ENCODE measurements at regions not wholly inside any gene's neighbourhood (a gene's known extent, or its start where the extent isn't known, plus 50 kb on each side); places are given as distances from the start of the nearest gene placed in this dataset.

DNA sequence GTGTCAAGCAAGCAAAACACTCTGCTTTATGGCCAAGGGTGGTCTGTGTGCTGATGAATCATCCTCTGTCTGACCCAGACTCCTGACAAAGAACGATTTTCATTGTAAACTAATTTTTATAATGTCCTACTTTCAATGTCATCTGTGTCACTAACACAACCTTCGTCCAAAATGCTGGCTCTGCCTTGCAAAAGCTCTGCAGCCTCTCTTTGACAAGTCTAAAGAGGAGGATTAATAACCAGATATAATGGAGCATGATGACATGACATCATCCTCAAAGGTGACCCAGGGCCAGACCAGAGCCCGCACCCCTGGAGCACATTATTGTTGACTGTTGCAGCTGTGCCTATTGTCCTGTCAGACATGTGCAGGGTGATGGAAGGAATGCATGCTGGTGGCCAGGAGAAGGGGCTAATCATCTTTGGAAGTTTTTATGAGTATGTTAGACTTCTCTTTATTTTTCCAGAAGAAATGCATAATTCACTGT, 589.4 kb downstream of the NR2F1-AS1 start:
- H3K4me1 ChIP-seq (ENCODE audit: control insufficient read depth, low read length): no peaks in the 10 kb centered on the region
- H3K9me2 ChIP-seq (replicated peaks; ENCODE audit: control insufficient read depth, low read length): no peaks in the 10 kb centered on the region
- no peaks in the 10 kb centered on the region for H3K79me2 ChIP-seq (ENCODE audit: control insufficient read depth, low read length)
- H3K4me2 ChIP-seq (ENCODE audit: low read length): no peak overlapping the region
- H3K27ac ChIP-seq (ENCODE audit: low read depth, low read length): no peak overlapping the region
- no peak overlapping the region for H3K4me3 ChIP-seq (ENCODE audit: low read length)
- H3K36me3 ChIP-seq (ENCODE audit: control insufficient read depth, low read length): no peaks in the 10 kb centered on the region
- H3K27me3 ChIP-seq (ENCODE audit: control insufficient read depth, low read length): no peaks in the 10 kb centered on the region
- H3F3A ChIP-seq (ENCODE audit: control insufficient read depth, insufficient read depth): no peaks in the 10 kb centered on the region
- no peaks in the 10 kb centered on the region for H4K20me1 ChIP-seq (ENCODE audit: control insufficient read depth, insufficient read depth, low read depth, low read length)
- H3K9me3 ChIP-seq (ENCODE audit: control insufficient read depth, insufficient read depth, low read length): no peaks in the 10 kb centered on the region
- TF ChIP-seq, protein P1, sequence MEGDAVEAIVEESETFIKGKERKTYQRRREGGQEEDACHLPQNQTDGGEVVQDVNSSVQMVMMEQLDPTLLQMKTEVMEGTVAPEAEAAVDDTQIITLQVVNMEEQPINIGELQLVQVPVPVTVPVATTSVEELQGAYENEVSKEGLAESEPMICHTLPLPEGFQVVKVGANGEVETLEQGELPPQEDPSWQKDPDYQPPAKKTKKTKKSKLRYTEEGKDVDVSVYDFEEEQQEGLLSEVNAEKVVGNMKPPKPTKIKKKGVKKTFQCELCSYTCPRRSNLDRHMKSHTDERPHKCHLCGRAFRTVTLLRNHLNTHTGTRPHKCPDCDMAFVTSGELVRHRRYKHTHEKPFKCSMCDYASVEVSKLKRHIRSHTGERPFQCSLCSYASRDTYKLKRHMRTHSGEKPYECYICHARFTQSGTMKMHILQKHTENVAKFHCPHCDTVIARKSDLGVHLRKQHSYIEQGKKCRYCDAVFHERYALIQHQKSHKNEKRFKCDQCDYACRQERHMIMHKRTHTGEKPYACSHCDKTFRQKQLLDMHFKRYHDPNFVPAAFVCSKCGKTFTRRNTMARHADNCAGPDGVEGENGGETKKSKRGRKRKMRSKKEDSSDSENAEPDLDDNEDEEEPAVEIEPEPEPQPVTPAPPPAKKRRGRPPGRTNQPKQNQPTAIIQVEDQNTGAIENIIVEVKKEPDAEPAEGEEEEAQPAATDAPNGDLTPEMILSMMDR (IDR thresholded peaks at IDR 0.05; ENCODE audit: low read depth, low read length, poor library complexity, severe bottlenecking): no peak
- TF ChIP-seq EZH2phosphoT487 (IDR thresholded peaks at IDR 0.05; ENCODE audit: borderline replicate concordance, low read length): no peak

DNA sequence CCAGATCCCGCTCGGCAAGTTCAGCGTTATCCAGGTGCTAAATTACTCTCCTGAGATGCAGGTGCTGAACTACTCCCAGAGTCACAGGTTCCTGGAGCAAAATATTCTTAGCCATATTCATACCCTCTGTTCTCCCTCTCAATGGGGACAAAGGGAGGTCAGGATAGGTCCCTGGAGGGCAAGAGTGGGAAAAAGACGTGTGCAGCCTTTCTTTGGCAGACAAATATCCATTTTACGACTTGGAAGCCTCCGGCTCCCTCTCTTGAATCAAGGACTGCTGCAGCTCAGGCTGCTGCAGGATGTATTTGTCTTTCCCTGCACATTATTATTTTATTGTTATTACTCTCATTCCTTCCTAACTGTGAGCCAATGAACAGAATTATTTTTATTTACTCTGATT, 590.2 kb downstream of the NR2F1-AS1 start:
- H3K27ac ChIP-seq (ENCODE audit: low read depth, low read length): no peak overlapping the region
- H3K4me1 ChIP-seq (ENCODE audit: control insufficient read depth, low read length): no peaks in the 10 kb centered on the region
- no peaks in the 10 kb centered on the region for H3K9me3 ChIP-seq (ENCODE audit: control insufficient read depth, insufficient read depth, low read length)
- TF ChIP-seq, protein P1 (IDR thresholded peaks at IDR 0.05; ENCODE audit: low read depth, low read length, poor library complexity, severe bottlenecking): no peak
- H3K79me2 ChIP-seq (ENCODE audit: control insufficient read depth, low read length): no peaks in the 10 kb centered on the region
- H3K36me3 ChIP-seq (ENCODE audit: control insufficient read depth, low read length): no peaks in the 10 kb centered on the region
- H3K4me3 ChIP-seq (ENCODE audit: low read length): no peak overlapping the region
- no peaks in the 10 kb centered on the region for H3K27me3 ChIP-seq (ENCODE audit: control insufficient read depth, low read length)
- no peaks in the 10 kb centered on the region for H3F3A ChIP-seq (ENCODE audit: control insufficient read depth, insufficient read depth)
- H4K20me1 ChIP-seq (ENCODE audit: control insufficient read depth, insufficient read depth, low read depth, low read length): no peaks in the 10 kb centered on the region
- H3K9me2 ChIP-seq (replicated peaks; ENCODE audit: control insufficient read depth, low read length): no peaks in the 10 kb centered on the region
- H3K4me2 ChIP-seq (ENCODE audit: low read length): no peak overlapping the region

DNA sequence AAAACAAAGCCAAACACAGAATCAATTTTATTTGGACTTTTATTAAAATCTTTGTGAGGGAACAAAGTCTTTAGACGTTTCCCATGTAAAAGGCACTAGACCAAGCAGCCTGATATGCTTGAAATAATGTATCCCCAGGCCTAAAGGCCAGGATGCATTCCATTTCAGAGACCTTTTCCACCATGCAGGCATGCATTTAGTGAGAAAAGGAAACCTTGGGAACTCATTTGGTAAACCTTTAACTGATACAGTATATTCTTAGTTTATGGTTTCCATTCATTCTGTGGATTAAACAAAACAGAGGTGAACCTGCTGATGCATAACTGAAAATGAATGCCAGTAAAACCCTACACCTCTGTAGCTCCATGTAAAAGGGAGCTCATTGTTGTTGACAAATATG, 600.0 kb downstream of the NR2F1-AS1 start:
- no peak for TF ChIP-seq EZH2phosphoT487 (IDR thresholded peaks at IDR 0.05; ENCODE audit: borderline replicate concordance, low read length)
- TF ChIP-seq, protein P1 (IDR thresholded peaks at IDR 0.05; ENCODE audit: low read depth, low read length, poor library complexity, severe bottlenecking): no peak
- H3K9me3 ChIP-seq (ENCODE audit: control insufficient read depth, insufficient read depth, low read length): no peaks in the 10 kb centered on the region
- H3K9me2 ChIP-seq (replicated peaks; ENCODE audit: control insufficient read depth, low read length): no peaks in the 10 kb centered on the region
- no peaks in the 10 kb centered on the region for H3K36me3 ChIP-seq (ENCODE audit: control insufficient read depth, low read length)
- H3K27ac ChIP-seq (ENCODE audit: low read depth, low read length): no peak overlapping the region
- H3K4me1 ChIP-seq (ENCODE audit: control insufficient read depth, low read length): no peaks in the 10 kb centered on the region
- H3K4me2 ChIP-seq (ENCODE audit: low read length): no peak overlapping the region
- H3K27me3 ChIP-seq (ENCODE audit: control insufficient read depth, low read length): no peaks in the 10 kb centered on the region
- no peaks in the 10 kb centered on the region for H3K79me2 ChIP-seq (ENCODE audit: control insufficient read depth, low read length)
- no peak overlapping the region for H3K4me3 ChIP-seq (ENCODE audit: low read length)
- H4K20me1 ChIP-seq (ENCODE audit: control insufficient read depth, insufficient read depth, low read depth, low read length): no peaks in the 10 kb centered on the region
- H3F3A ChIP-seq (ENCODE audit: control insufficient read depth, insufficient read depth): no peaks in the 10 kb centered on the region

DNA sequence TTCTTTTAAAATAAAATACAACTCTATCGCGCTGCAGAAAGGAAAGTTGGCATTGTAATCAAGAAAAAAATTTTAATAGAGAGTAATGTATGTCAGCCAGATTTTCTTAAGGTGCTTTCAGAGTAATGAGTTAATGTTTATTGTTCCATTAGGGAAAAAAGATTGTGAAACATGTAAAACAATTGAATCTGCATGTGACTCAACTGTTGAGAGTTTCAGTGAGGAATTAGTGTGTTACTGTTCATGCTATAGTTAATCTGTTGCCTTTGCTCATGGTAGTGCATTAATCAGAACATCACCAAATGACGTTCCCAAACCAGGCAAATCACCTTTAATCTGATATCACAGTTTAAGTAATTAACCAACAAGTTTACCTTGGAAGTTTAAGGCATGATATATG, 600.5 kb downstream of the NR2F1-AS1 start:
- Histone ChIP-seq H3F3A (ENCODE audit: control insufficient read depth, insufficient read depth) (no peaks in the 10 kb centered on the region), H3K4me1 (ENCODE audit: control insufficient read depth, low read length) (no peaks in the 10 kb centered on the region), H3K27me3 (ENCODE audit: control insufficient read depth, low read length) (no peaks in the 10 kb centered on the region), H3K9me3 (ENCODE audit: control insufficient read depth, insufficient read depth, low read length) (no peaks in the 10 kb centered on the region), H3K36me3 (ENCODE audit: control insufficient read depth, low read length) (no peaks in the 10 kb centered on the region), H4K20me1 (ENCODE audit: control insufficient read depth, insufficient read depth, low read depth, low read length) (no peaks in the 10 kb centered on the region), H3K4me2 (ENCODE audit: low read length) (no peak overlapping the region), H3K4me3 (ENCODE audit: low read length) (no peak overlapping the region), H3K79me2 (ENCODE audit: control insufficient read depth, low read length) (no peaks in the 10 kb centered on the region), H3K27ac (ENCODE audit: low read depth, low read length) (no peak overlapping the region), H3K9me2 (replicated peaks; ENCODE audit: control insufficient read depth, low read length) (no peaks in the 10 kb centered on the region)
- no peak for TF ChIP-seq EZH2phosphoT487 (IDR thresholded peaks at IDR 0.05; ENCODE audit: borderline replicate concordance, low read length)
- TF ChIP-seq, protein P1 (IDR thresholded peaks at IDR 0.05; ENCODE audit: low read depth, low read length, poor library complexity, severe bottlenecking): no peak

Data from DOHH2 (cell line).